ENCODE measurements at regions not wholly inside any gene's neighbourhood (a gene's known extent, or its start where the extent isn't known, plus 50 kb on each side); places are given as distances from the start of the nearest gene placed in this dataset.
"Not testable (repeated sequence)": the region's sequence is repeated elsewhere in the genome, so short reads cannot be mapped to it uniquely, and the experiment has no call there.

- Histone ChIP-seq H3K4me1 (no peaks in the 10 kb centered on the region), H3K9me3 (no peaks in the 10 kb centered on the region), H3K4me3 (no peak overlapping the region), H3K36me3 (no peaks in the 10 kb centered on the region), H3K27me3 (no peaks in the 10 kb centered on the region), H3K27ac (no peak overlapping the region)
- DNase-seq, result no peak
- ATAC-seq, result no peak
- intact Hi-C loops (cut with DNase I; ENCODE audit: low total_unique reads), result no loop called here
- no peak for TF ChIP-seq POLR2A (IDR thresholded peaks at IDR 0.05)
- no peak for TF ChIP-seq CTCF (IDR thresholded peaks at IDR 0.05 in 4 of 5, conservative IDR thresholded peaks at IDR 0.05 in 1 of 5)
- in situ Hi-C loops (cut with MboI; ENCODE audit: low sequenced_read_pairs in 4 of 4), result no loop called here
These were observed 501.6 kb upstream of the GYPC start for GRCh38 chr2:126154256-126154785.

GRCh38 chr2:126160950-126161349 lies 495.0 kb upstream of the GYPC start:
- H3K27me3 ChIP-seq; H3K9me3 ChIP-seq; H3K4me1 ChIP-seq; intact Hi-C loops (cut with DNase I; ENCODE audit: low total_unique reads); DNase-seq; ATAC-seq; H3K4me3 ChIP-seq; H3K27ac ChIP-seq; H3K36me3 ChIP-seq; in situ Hi-C loops (cut with MboI; ENCODE audit: low sequenced_read_pairs in 4 of 4): not testable (repeated sequence)

GRCh38 chr2:126172631-126173184 lies 483.2 kb upstream of the GYPC start:
- TF ChIP-seq POLR2A (IDR thresholded peaks at IDR 0.05) (no peak), CTCF (IDR thresholded peaks at IDR 0.05 in 4 of 5, conservative IDR thresholded peaks at IDR 0.05 in 1 of 5) (no peak)
- in situ Hi-C loops (cut with MboI; ENCODE audit: low sequenced_read_pairs in 4 of 4), result no loop called here

GRCh38 chr2:126175222-126175621 lies 480.7 kb upstream of the GYPC start:
- intact Hi-C loops (cut with DNase I; ENCODE audit: low total_unique reads) (no loop called here), in situ Hi-C loops (cut with MboI; ENCODE audit: low sequenced_read_pairs in 4 of 4) (no loop called here)
- no peaks in the 10 kb centered on the region for H3K9me3 ChIP-seq
- no peak overlapping the region for H3K27ac ChIP-seq
- no peaks in the 10 kb centered on the region for H3K27me3 ChIP-seq
- TF ChIP-seq CTCF (IDR thresholded peaks at IDR 0.05 in 4 of 5, conservative IDR thresholded peaks at IDR 0.05 in 1 of 5), result no peak
- TF ChIP-seq POLR2A (IDR thresholded peaks at IDR 0.05), result no peak
- no peak overlapping the region for H3K4me3 ChIP-seq
- H3K4me1 ChIP-seq, result no peaks in the 10 kb centered on the region
- DNase-seq (no peak), ATAC-seq (no peak)
- H3K36me3 ChIP-seq, result no peaks in the 10 kb centered on the region

More at GRCh38 chr2:126172631-126173184, 483.2 kb upstream of the GYPC start:
- Histone ChIP-seq H3K4me3 (no peak overlapping the region), H3K9me3 (no peaks in the 10 kb centered on the region), H3K36me3 (no peaks in the 10 kb centered on the region), H3K4me1 (no peaks in the 10 kb centered on the region), H3K27me3 (no peaks in the 10 kb centered on the region), H3K27ac (no peak overlapping the region)
- ATAC-seq (no peak), DNase-seq (no peak)
- intact Hi-C loops (cut with DNase I; ENCODE audit: low total_unique reads), result no loop called here

- no peak for ATAC-seq
- H3K9me3 ChIP-seq, result no peaks in the 10 kb centered on the region
- intact Hi-C loops (cut with DNase I; ENCODE audit: low total_unique reads), result no loop called here
- no peaks in the 10 kb centered on the region for H3K27me3 ChIP-seq
- DNase-seq, result no peak
- TF ChIP-seq POLR2A (IDR thresholded peaks at IDR 0.05) (no peak), CTCF (IDR thresholded peaks at IDR 0.05 in 4 of 5, conservative IDR thresholded peaks at IDR 0.05 in 1 of 5) (no peak)
- no peaks in the 10 kb centered on the region for H3K4me1 ChIP-seq
- in situ Hi-C loops (cut with MboI; ENCODE audit: low sequenced_read_pairs in 4 of 4), result no loop called here
- no peak overlapping the region for H3K4me3 ChIP-seq
- no peak overlapping the region for H3K27ac ChIP-seq
- H3K36me3 ChIP-seq, result no peaks in the 10 kb centered on the region
These were observed 478.5 kb upstream of the GYPC start for GRCh38 chr2:126177479-126177878.

Data from gastrocnemius medialis (tissue), 4 donors.